ENCODE measurements at regions not wholly inside any gene's neighbourhood (a gene's known extent, or its start where the extent isn't known, plus 50 kb on each side); places are given as distances from the start of the nearest gene placed in this dataset.

GRCh38 chr1:177755851-177756560, 213.9 kb downstream of the SEC16B start:
- POLR2A ChIA-PET = no interaction called here
- ATAC-seq = no peak
- DNase-seq (ENCODE audit: low spot score) = no peak
- Histone ChIP-seq H3K27ac (ENCODE audit: extremely low read length, insufficient read depth, low read length) (no peak overlapping the region), H3K27me3 (ENCODE audit: control insufficient read depth in 1 of 2, insufficient read depth in 2 of 2, low read length in 2 of 2) (peaks cover 0 to 3% of the 10 kb centered on the region in 2 experiments; a peak in 1 of 5 replicates), H3K36me3 (replicated peaks in 1 of 2; ENCODE audit: control insufficient read depth in 1 of 2, insufficient read depth in 2 of 2, low read length in 2 of 2) (no peaks in the 10 kb centered on the region), H3K4me2 (ENCODE audit: low read depth, low read length) (no peak overlapping the region), H3K4me1 (ENCODE audit: insufficient read depth, low read length) (no peaks in the 10 kb centered on the region), H3K4me3 (replicated peaks in 1 of 3; ENCODE audit: insufficient read depth in 1 of 3, low read depth in 2 of 3, low read length in 3 of 3) (no peak overlapping the region), H3K9ac (ENCODE audit: insufficient read depth, low read depth, low read length) (no peak overlapping the region), H2AFZ (ENCODE audit: low read length) (no peak overlapping the region), H3K79me2 (ENCODE audit: insufficient read depth, low read length) (no peaks in the 10 kb centered on the region), H4K20me1 (ENCODE audit: insufficient read depth, low read length) (no peaks in the 10 kb centered on the region), H3K9me3 (ENCODE audit: low read length) (no peaks in the 10 kb centered on the region)
- BruUV-seq (replicated peaks) = no TSS peak
- FAIRE-seq = no peak
- CTCF ChIA-PET (ENCODE audit: low intra/inter-chr PET ratio, low total read pairs) = no interaction called here
- in situ Hi-C loops (cut with HindIII; ENCODE audit: extremely low pct_ligation_motif_present, low pct_unique_long_range_greater_than_20kb) = no loop called here
- 1% methylated on average over 7 of the region's 7 CpGs for WGBS (ENCODE audit: low lambda C conversion rate)
- intact Hi-C loops (cut with micrococcal nuclease; ENCODE audit: unreplicated experiment) = no loop called here
- TF ChIP-seq CBX2 (IDR thresholded peaks at IDR 0.05; ENCODE audit: low read depth, low read length) (no peak), CBX2 (CRISPR knock-in tag; IDR thresholded peaks at IDR 0.05; ENCODE audit: low read depth) (no peak), ZFYVE20 (CRISPR knock-in tag; IDR thresholded peaks at IDR 0.05; ENCODE audit: borderline replicate concordance, low read depth) (no peak), ATF7-NPFF (CRISPR knock-in tag; IDR thresholded peaks at IDR 0.05; ENCODE audit: low read depth) (no peak), TRIM24 (CRISPR knock-in tag; IDR thresholded peaks at IDR 0.05) (no peak), ZNF18 (CRISPR knock-in tag; IDR thresholded peaks at IDR 0.05; ENCODE audit: insufficient replicate concordance) (no peak), MYC (CRISPR knock-in tag; IDR thresholded peaks at IDR 0.05; ENCODE audit: borderline replicate concordance) (no peak), FUBP1 (CRISPR knock-in tag; IDR thresholded peaks at IDR 0.05; ENCODE audit: borderline replicate concordance) (no peak), KDM6A (CRISPR knock-in tag; IDR thresholded peaks at IDR 0.05; ENCODE audit: low read depth) (no peak)
- TF ChIP-seq, protein P1, sequence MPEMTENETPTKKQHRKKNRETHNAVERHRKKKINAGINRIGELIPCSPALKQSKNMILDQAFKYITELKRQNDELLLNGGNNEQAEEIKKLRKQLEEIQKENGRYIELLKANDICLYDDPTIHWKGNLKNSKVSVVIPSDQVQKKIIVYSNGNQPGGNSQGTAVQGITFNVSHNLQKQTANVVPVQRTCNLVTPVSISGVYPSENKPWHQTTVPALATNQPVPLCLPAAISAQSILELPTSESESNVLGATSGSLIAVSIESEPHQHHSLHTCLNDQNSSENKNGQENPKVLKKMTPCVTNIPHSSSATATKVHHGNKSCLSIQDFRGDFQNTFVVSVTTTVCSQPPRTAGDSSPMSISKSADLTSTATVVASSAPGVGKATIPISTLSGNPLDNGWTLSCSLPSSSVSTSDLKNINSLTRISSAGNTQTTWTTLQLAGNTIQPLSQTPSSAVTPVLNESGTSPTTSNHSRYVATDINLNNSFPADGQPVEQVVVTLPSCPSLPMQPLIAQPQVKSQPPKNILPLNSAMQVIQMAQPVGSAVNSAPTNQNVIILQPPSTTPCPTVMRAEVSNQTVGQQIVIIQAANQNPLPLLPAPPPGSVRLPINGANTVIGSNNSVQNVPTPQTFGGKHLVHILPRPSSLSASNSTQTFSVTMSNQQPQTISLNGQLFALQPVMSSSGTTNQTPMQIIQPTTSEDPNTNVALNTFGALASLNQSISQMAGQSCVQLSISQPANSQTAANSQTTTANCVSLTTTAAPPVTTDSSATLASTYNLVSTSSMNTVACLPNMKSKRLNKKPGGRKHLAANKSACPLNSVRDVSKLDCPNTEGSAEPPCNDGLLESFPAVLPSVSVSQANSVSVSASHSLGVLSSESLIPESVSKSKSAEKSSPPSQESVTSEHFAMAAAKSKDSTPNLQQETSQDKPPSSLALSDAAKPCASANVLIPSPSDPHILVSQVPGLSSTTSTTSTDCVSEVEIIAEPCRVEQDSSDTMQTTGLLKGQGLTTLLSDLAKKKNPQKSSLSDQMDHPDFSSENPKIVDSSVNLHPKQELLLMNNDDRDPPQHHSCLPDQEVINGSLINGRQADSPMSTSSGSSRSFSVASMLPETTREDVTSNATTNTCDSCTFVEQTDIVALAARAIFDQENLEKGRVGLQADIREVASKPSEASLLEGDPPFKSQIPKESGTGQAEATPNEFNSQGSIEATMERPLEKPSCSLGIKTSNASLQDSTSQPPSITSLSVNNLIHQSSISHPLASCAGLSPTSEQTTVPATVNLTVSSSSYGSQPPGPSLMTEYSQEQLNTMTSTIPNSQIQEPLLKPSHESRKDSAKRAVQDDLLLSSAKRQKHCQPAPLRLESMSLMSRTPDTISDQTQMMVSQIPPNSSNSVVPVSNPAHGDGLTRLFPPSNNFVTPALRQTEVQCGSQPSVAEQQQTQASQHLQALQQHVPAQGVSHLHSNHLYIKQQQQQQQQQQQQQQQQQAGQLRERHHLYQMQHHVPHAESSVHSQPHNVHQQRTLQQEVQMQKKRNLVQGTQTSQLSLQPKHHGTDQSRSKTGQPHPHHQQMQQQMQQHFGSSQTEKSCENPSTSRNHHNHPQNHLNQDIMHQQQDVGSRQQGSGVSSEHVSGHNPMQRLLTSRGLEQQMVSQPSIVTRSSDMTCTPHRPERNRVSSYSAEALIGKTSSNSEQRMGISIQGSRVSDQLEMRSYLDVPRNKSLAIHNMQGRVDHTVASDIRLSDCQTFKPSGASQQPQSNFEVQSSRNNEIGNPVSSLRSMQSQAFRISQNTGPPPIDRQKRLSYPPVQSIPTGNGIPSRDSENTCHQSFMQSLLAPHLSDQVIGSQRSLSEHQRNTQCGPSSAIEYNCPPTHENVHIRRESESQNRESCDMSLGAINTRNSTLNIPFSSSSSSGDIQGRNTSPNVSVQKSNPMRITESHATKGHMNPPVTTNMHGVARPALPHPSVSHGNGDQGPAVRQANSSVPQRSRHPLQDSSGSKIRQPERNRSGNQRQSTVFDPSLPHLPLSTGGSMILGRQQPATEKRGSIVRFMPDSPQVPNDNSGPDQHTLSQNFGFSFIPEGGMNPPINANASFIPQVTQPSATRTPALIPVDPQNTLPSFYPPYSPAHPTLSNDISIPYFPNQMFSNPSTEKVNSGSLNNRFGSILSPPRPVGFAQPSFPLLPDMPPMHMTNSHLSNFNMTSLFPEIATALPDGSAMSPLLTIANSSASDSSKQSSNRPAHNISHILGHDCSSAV (CRISPR knock-in tag; IDR thresholded peaks at IDR 0.05; ENCODE audit: borderline replicate concordance) = no peak
- TF ChIP-seq, protein P2, sequence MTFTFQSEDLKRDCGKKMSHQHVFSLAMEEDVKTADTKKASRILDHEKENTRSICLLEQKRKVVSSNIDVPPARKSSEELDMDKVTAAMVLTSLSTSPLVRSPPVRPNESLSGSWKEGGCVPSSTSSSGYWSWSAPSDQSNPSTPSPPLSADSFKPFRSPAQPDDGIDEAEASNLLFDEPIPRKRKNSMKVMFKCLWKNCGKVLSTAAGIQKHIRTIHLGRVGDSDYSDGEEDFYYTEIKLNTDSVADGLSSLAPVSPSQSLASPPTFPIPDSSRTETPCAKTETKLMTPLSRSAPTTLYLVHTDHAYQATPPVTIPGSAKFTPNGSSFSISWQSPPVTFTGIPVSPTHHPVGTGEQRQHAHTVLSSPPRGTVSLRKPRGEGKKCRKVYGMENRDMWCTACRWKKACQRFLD (CRISPR knock-in tag; IDR thresholded peaks at IDR 0.05; ENCODE audit: borderline replicate concordance) = no peak

All from HepG2 (cell line).